Loucy (cell line): ENCODE measurements at regions not wholly inside any gene's neighbourhood (a gene's known extent, or its start where the extent isn't known, plus 50 kb on each side); places are given as distances from the start of the nearest gene placed in this dataset.

ENCODE experiments used
- CTCF ChIP-seq: fragments of 200-600 bp; sonication (generic); conservative IDR thresholded peaks from 2 replicates; pipeline ENCODE4 v1.5.1; 2014; ENCODE audit warnings: mild to moderate bottlenecking, antibody characterized with exemption, low read length
- EZH2phosphoT487 ChIP-seq: fragments of 200-600 bp; IDR thresholded peaks from 2 replicates; pipeline ENCODE4 v1.6.1; 2018; ENCODE audit warnings: antibody characterized with exemption, mild to moderate bottlenecking, moderate library complexity, borderline replicate concordance

GRCh38 chr16:54582631-54583250 is 296.2 kb upstream of the IRX3 start:
- TF ChIP-seq CTCF (no peak), EZH2phosphoT487 (no peak)
